IMR-90 (cell line): ENCODE measurements at regions not wholly inside any gene's neighbourhood (a gene's known extent, or its start where the extent isn't known, plus 50 kb on each side); places are given as distances from the start of the nearest gene placed in this dataset.
"Not testable (repeated sequence)": the region's sequence is repeated elsewhere in the genome, so short reads cannot be mapped to it uniquely, and the experiment has no call there.

Experiments used
- ATAC-seq: fragments of 200-7000 bp; cut with Tn5 transposase; 2 replicates; pipeline ENCODE4 v1.9.1; 2020; ENCODE audit warnings: low read depth, mild to moderate bottlenecking, moderate library complexity
- BruUV-seq: library from RNA; stranded (reverse); fragments of 400-500 nt; replicated peaks from 2 replicates; lab custom pipeline; 2021; lab: Mats Ljungman, UMichigan
- CTCF ChIA-PET: fragments of 300-600 bp; formaldehyde crosslinking; extraction: SDS; loops from one replicate; lab custom pipeline; 2021; ENCODE audit warnings: antibody characterized with exemption; lab: Yijun Ruan, JAX
- POLR2A ChIA-PET: fragments of 300-600 bp; sonication (Branson Sonifier 250); formaldehyde crosslinking; loops from one replicate; lab custom pipeline; 2022; ENCODE audit warnings: antibody characterized with exemption; ENCODE audit not compliant: unreplicated experiment; lab: Charles Lee
- DNase-seq: peaks from one replicate; pipeline ENCODE4 v3.0.0; 2013
- H2AFZ ChIP-seq: replicated peaks from 2 replicates; pipeline ENCODE3; 2013; ENCODE audit warnings: low read length, mild to moderate bottlenecking; ENCODE audit not compliant: poor library complexity
- H2AK5ac ChIP-seq: 2 replicates; pipeline ENCODE4 v1.6.1; 2013; ENCODE audit warnings: low read depth, low read length, inconsistent platforms
- H2AK9ac ChIP-seq: replicated peaks from 2 replicates; pipeline ENCODE3; 2013; ENCODE audit warnings: mild to moderate bottlenecking, low read depth, low read length, moderate library complexity; ENCODE audit not compliant: poor library complexity
- H2BK120ac ChIP-seq: 2 replicates; pipeline ENCODE4 v1.6.1; 2013; ENCODE audit warnings: low read depth, low read length, inconsistent platforms
- H2BK15ac ChIP-seq: 3 replicates; pipeline ENCODE4 v1.6.1; 2013; ENCODE audit warnings: low read depth, low read length, inconsistent platforms
- H2BK20ac ChIP-seq: 2 replicates; pipeline ENCODE4 v1.6.1; 2013; ENCODE audit warnings: low read depth, mild to moderate bottlenecking, inconsistent platforms, low read length, moderate library complexity
- H2BK5ac ChIP-seq: 2 replicates; pipeline ENCODE4 v1.6.1; 2013; ENCODE audit warnings: mild to moderate bottlenecking, low read depth, low read length, inconsistent platforms; ENCODE audit not compliant: poor library complexity, severe bottlenecking
- H3K14ac ChIP-seq: replicated peaks from 2 replicates; pipeline ENCODE4 v1.6.1; 2013; ENCODE audit warnings: low read depth, low read length, inconsistent platforms
- H3K18ac ChIP-seq: 2 replicates; pipeline ENCODE4 v1.6.1; 2013; ENCODE audit warnings: low read depth, low read length, control low read depth
- H3K23ac ChIP-seq: 2 replicates; pipeline ENCODE4 v1.6.1; 2013; ENCODE audit warnings: low read depth, low read length, inconsistent platforms
- H3K27ac ChIP-seq: 2 replicates; pipeline ENCODE4 v1.5.1; 2013; ENCODE audit warnings: mild to moderate bottlenecking, control low read depth, low read length; ENCODE audit not compliant: insufficient read depth
- H3K27me3 ChIP-seq: 2 replicates; pipeline ENCODE4 v1.6.1; 2013; ENCODE audit warnings: low read length; ENCODE audit not compliant: control insufficient read depth, insufficient read depth
- H3K36me3 ChIP-seq: 2 replicates; pipeline ENCODE4 v1.6.1; 2013; ENCODE audit warnings: low read length, mixed read lengths; ENCODE audit not compliant: control insufficient read depth, insufficient read depth
- H3K4ac ChIP-seq: 2 replicates; pipeline ENCODE4 v1.6.1; 2013; ENCODE audit warnings: low read depth, low read length, inconsistent platforms
- H3K4me1 ChIP-seq: 2 replicates; pipeline ENCODE4 v1.6.1; 2013; ENCODE audit warnings: low read length, mixed read lengths; ENCODE audit not compliant: control insufficient read depth, insufficient read depth
- H3K4me2 ChIP-seq: 2 replicates; pipeline ENCODE4 v1.6.1; 2013; ENCODE audit warnings: low read depth, mild to moderate bottlenecking, control low read depth, low read length, moderate library complexity
- H3K4me3 ChIP-seq: 2 replicates; pipeline ENCODE4 v1.5.1; 2013; ENCODE audit warnings: low read depth, mild to moderate bottlenecking, control low read depth, low read length, moderate library complexity; ENCODE audit not compliant: insufficient read depth
- H3K56ac ChIP-seq: 2 replicates; pipeline ENCODE4 v1.6.1; 2013; ENCODE audit warnings: low read length, inconsistent platforms; ENCODE audit not compliant: insufficient read depth; ENCODE audit errors: extremely low read depth
- H3K79me1 ChIP-seq, 2 experiments: 2 replicates each; pipeline ENCODE4 v1.6.1; 2013; ENCODE audit warnings: low read length in 2 of 2, inconsistent platforms in 1 of 2, low read depth in 1 of 2
- H3K9ac ChIP-seq: 2 replicates; pipeline ENCODE4 v1.6.1; 2013; ENCODE audit warnings: low read depth, low read length, control low read depth
- H3K9me1 ChIP-seq: 2 replicates; pipeline ENCODE4 v1.6.1; 2013; ENCODE audit warnings: low read length, inconsistent platforms; ENCODE audit not compliant: insufficient read depth
- H3K9me3 ChIP-seq: 2 replicates; pipeline ENCODE4 v1.6.1; 2013; ENCODE audit warnings: low read length; ENCODE audit not compliant: control insufficient read depth, insufficient read depth
- H4K20me1 ChIP-seq: 2 replicates; pipeline ENCODE4 v1.6.1; 2013; ENCODE audit warnings: low read length, inconsistent platforms; ENCODE audit not compliant: insufficient read depth
- H4K5ac ChIP-seq: 2 replicates; pipeline ENCODE4 v1.6.1; 2013; ENCODE audit warnings: mild to moderate bottlenecking, low read depth, low read length, control low read depth
- H4K8ac ChIP-seq, 2 experiments: 2 replicates each; pipeline ENCODE4 v1.6.1; 2013; ENCODE audit warnings: low read depth in 2 of 2, low read length in 2 of 2, control low read depth in 1 of 2, inconsistent platforms in 1 of 2
- H4K91ac ChIP-seq: 2 replicates; pipeline ENCODE4 v1.6.1; 2013; ENCODE audit warnings: low read depth, low read length, inconsistent platforms; ENCODE audit not compliant: insufficient read depth
- WGBS, 2 experiments: methylation state at CpG; one replicate each; pipeline versions ENCODE4 v1.1.5 to v1.1.7; 2013; ENCODE audit warnings: missing lambda C conversion rate in 2 of 2; ENCODE audit not compliant: insufficient read length in 1 of 2; ENCODE audit errors: extremely low coverage in 2 of 2; 5-methylcytosine and 5-hydroxymethylcytosine counted together
- dilution Hi-C: fragments of 300-500 bp; cut with HindIII; formaldehyde crosslinking; loops from one replicate; pipeline ENCODE4 v1.14.3; 2018; ENCODE audit warnings: low sequenced_read_pairs; ENCODE audit not compliant: unreplicated experiment
- in situ Hi-C: fragments of 300-500 bp; cut with MboI; formaldehyde crosslinking; loops from 3 replicates; pipeline ENCODE4 v1.14.3; 2019; ENCODE audit warnings: low sequenced_read_pairs, inconsistent platforms, mixed read lengths
- intact Hi-C: fragments of 100-400 bp; cut with micrococcal nuclease; formaldehyde crosslinking; loops from 2 replicates; pipeline ENCODE4 v1.10.0; 2022

DNA sequence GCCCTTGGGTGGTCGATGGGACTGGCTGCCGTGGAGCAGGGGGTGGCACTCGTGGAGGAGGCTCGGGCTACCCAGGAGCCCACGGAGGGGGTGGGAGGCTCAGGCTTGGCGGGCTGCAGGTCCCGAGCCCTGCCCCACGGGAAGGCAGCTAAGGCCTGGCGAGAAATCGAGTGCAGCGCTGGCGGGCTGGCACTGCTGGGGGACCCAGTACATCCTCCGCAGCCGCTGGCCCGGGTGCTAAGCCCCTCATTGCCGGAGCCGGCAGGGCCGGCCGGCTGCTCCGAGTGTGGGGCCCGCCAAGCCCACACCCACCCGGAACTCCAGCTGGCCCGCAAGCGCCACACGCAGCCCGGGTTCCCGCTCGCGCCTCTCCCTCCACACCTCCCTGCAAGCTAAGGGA, 435.6 kb downstream of the RWDD3 start:
- in situ Hi-C loops, H2BK120ac ChIP-seq, H3K9me3 ChIP-seq, ATAC-seq, H4K8ac ChIP-seq, H3K4me3 ChIP-seq, H3K9me1 ChIP-seq, H3K14ac ChIP-seq, H2AFZ ChIP-seq, H3K9ac ChIP-seq, H2BK5ac ChIP-seq, H3K4me2 ChIP-seq, DNase-seq, H3K27ac ChIP-seq, H2AK9ac ChIP-seq, H3K27me3 ChIP-seq, H3K79me1 ChIP-seq, H2AK5ac ChIP-seq, H4K91ac ChIP-seq, H3K23ac ChIP-seq, H2BK15ac ChIP-seq, H4K20me1 ChIP-seq, POLR2A ChIA-PET, H3K4me1 ChIP-seq, CTCF ChIA-PET, intact Hi-C loops, H3K4ac ChIP-seq, H2BK20ac ChIP-seq, H4K5ac ChIP-seq, H3K56ac ChIP-seq, BruUV-seq, H3K36me3 ChIP-seq, dilution Hi-C loops, H3K18ac ChIP-seq: not testable (repeated sequence)
- WGBS, 2 experiments, result no CpG with 5 or more reads among the region's 29 CpGs
